ENCODE measurements at regions not wholly inside any gene's neighbourhood (a gene's known extent, or its start where the extent isn't known, plus 50 kb on each side); places are given as distances from the start of the nearest gene placed in this dataset.

DNA sequence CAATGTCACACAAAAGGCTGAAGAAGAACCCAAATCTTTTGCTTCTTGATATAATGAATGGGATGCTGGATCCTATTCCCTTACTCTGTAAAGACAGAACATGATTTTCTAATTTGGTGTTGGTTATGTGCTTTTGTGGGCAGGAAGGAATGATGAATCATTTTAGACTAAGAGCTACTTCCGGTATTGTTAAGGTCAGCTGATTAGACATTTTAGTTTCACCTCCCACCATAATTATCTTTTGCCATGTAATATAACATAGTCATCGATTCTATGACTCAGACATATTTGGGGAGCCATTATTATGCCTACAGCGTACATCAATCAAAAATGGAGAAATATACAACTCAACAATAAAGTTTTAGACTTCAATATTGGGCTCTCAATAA is 265.3 kb downstream of the ZNF674 start:
- Histone ChIP-seq H4K8ac (ENCODE audit: low read depth in 2 of 2, low read length in 2 of 2) (no peak overlapping the region), H3K4me2 (ENCODE audit: low read depth, low read length) (no peak overlapping the region), H2BK5ac (ENCODE audit: low read depth, low read length, poor library complexity, severe bottlenecking) (no peak overlapping the region), H3K36me3 (ENCODE audit: control insufficient read depth, insufficient read depth, low read length) (no peaks in the 10 kb centered on the region), H4K5ac (ENCODE audit: low read depth, low read length) (no peak overlapping the region), H3K79me1 (ENCODE audit: low read depth in 1 of 2, low read length in 2 of 2) (no peaks in the 10 kb centered on the region), H2AK5ac (ENCODE audit: low read depth, low read length) (no peak overlapping the region), H2AK9ac (replicated peaks; ENCODE audit: low read depth, low read length, poor library complexity) (no peak overlapping the region), H2BK120ac (ENCODE audit: low read depth, low read length) (no peak overlapping the region), H2BK20ac (ENCODE audit: low read depth, low read length) (no peak overlapping the region), H3K56ac (ENCODE audit: extremely low read depth, insufficient read depth, low read length) (no peak overlapping the region), H3K4me3 (ENCODE audit: insufficient read depth, low read depth, low read length) (no peak overlapping the region), H3K9me1 (ENCODE audit: insufficient read depth, low read length) (no peaks in the 10 kb centered on the region), H3K27ac (ENCODE audit: insufficient read depth, low read length) (no peak overlapping the region), H2BK15ac (ENCODE audit: low read depth, low read length) (no peak overlapping the region), H3K27me3 (ENCODE audit: control insufficient read depth, insufficient read depth, low read length) (no peaks in the 10 kb centered on the region), H3K18ac (ENCODE audit: low read depth, low read length) (no peak overlapping the region), H3K14ac (replicated peaks; ENCODE audit: low read depth, low read length) (no peak overlapping the region), H2AFZ (replicated peaks; ENCODE audit: low read length, poor library complexity) (no peak overlapping the region), H3K9me3 (ENCODE audit: control insufficient read depth, insufficient read depth, low read length) (no peaks in the 10 kb centered on the region), H3K23ac (ENCODE audit: low read depth, low read length) (no peak overlapping the region), H3K4me1 (ENCODE audit: control insufficient read depth, insufficient read depth, low read length) (no peaks in the 10 kb centered on the region), H3K9ac (ENCODE audit: low read depth, low read length) (no peak overlapping the region), H3K4ac (ENCODE audit: low read depth, low read length) (no peak overlapping the region), H4K91ac (ENCODE audit: insufficient read depth, low read depth, low read length) (no peak overlapping the region), H4K20me1 (ENCODE audit: insufficient read depth, low read length) (no peaks in the 10 kb centered on the region)
- dilution Hi-C loops (cut with HindIII; ENCODE audit: low sequenced_read_pairs, unreplicated experiment): no loop called here
- in situ Hi-C loops (cut with MboI; ENCODE audit: low sequenced_read_pairs): no loop called here
- TF ChIP-seq, protein P1, sequence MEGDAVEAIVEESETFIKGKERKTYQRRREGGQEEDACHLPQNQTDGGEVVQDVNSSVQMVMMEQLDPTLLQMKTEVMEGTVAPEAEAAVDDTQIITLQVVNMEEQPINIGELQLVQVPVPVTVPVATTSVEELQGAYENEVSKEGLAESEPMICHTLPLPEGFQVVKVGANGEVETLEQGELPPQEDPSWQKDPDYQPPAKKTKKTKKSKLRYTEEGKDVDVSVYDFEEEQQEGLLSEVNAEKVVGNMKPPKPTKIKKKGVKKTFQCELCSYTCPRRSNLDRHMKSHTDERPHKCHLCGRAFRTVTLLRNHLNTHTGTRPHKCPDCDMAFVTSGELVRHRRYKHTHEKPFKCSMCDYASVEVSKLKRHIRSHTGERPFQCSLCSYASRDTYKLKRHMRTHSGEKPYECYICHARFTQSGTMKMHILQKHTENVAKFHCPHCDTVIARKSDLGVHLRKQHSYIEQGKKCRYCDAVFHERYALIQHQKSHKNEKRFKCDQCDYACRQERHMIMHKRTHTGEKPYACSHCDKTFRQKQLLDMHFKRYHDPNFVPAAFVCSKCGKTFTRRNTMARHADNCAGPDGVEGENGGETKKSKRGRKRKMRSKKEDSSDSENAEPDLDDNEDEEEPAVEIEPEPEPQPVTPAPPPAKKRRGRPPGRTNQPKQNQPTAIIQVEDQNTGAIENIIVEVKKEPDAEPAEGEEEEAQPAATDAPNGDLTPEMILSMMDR (conservative IDR thresholded peaks at IDR 0.05; ENCODE audit: low read depth, low read length): no peak
- peak; percentile 24; the same call in 1 of the 2 replicates for TF ChIP-seq MAFK (IDR thresholded peaks at IDR 0.05; ENCODE audit: low read depth, low read length)
- TF ChIP-seq ELK1 (IDR thresholded peaks at IDR 0.05; ENCODE audit: borderline replicate concordance, low read depth, low read length): no peak
- intact Hi-C loops (cut with micrococcal nuclease): no loop called here
- WGBS, 2 experiments (ENCODE audit: extremely low coverage in 2 of 2, insufficient read length in 1 of 2): no CpG with 5 or more reads among the region's 3 CpGs
- no TSS peak for BruUV-seq (replicated peaks)
- ATAC-seq (ENCODE audit: low read depth): no peak
- CTCF ChIA-PET: no interaction called here
- POLR2A ChIA-PET (ENCODE audit: unreplicated experiment): no interaction called here
- peak; percentile 28 for DNase-seq

All from IMR-90 (cell line).